Type B pancreatic cell (in vitro differentiated cells): ENCODE measurements at regions not wholly inside any gene's neighbourhood (a gene's known extent, or its start where the extent isn't known, plus 50 kb on each side); places are given as distances from the start of the nearest gene placed in this dataset.
"Not testable (repeated sequence)": the region's sequence is repeated elsewhere in the genome, so short reads cannot be mapped to it uniquely, and the experiment has no call there.

Experiments
- DNase-seq: peaks from one replicate; pipeline ENCODE4 v3.0.0; 2021; ENCODE audit warnings: mixed read lengths; ENCODE audit not compliant: unreplicated experiment; ENCODE audit errors: extremely low spot score
- H3K27ac Mint-ChIP-seq: 2 replicates; pipeline ENCODE4 v1.8.0; 2021; ENCODE audit warnings: mild to moderate bottlenecking, mixed read lengths
- H3K27me3 Mint-ChIP-seq: 2 replicates; pipeline ENCODE4 v1.8.0; 2021; ENCODE audit warnings: mixed read lengths
- H3K36me3 Mint-ChIP-seq: 2 replicates; pipeline ENCODE4 v1.8.0; 2021; ENCODE audit warnings: mixed read lengths
- H3K4me1 Mint-ChIP-seq: one replicate; pipeline ENCODE4 v1.8.0; 2021; ENCODE audit warnings: mixed read lengths; ENCODE audit not compliant: unreplicated experiment
- H3K4me3 Mint-ChIP-seq: 2 replicates; pipeline ENCODE4 v1.8.0; 2021; ENCODE audit warnings: mild to moderate bottlenecking, mixed read lengths
- H3K9me3 Mint-ChIP-seq: 2 replicates; pipeline ENCODE4 v1.8.0; 2021; ENCODE audit warnings: mixed read lengths

GRCh38 chr7:73156510-73157168, 70.8 kb upstream of the SPDYE9 start:
- not testable (repeated sequence) for H3K36me3 Mint-ChIP-seq, H3K4me1 Mint-ChIP-seq, H3K9me3 Mint-ChIP-seq, H3K27ac Mint-ChIP-seq, DNase-seq, H3K4me3 Mint-ChIP-seq, H3K27me3 Mint-ChIP-seq

- H3K4me1 Mint-ChIP-seq, H3K27me3 Mint-ChIP-seq, H3K36me3 Mint-ChIP-seq, H3K9me3 Mint-ChIP-seq, H3K27ac Mint-ChIP-seq: not testable (repeated sequence)
- peak; percentile 85 for DNase-seq
- peak overlapping the region; percentile 78 for H3K4me3 Mint-ChIP-seq
Observed at GRCh38 chr7:73154586-73155038, 68.8 kb upstream of the SPDYE9 start.

- not testable (repeated sequence) for H3K9me3 Mint-ChIP-seq, DNase-seq, H3K36me3 Mint-ChIP-seq, H3K27ac Mint-ChIP-seq, H3K27me3 Mint-ChIP-seq, H3K4me1 Mint-ChIP-seq, H3K4me3 Mint-ChIP-seq
Observed at GRCh38 chr7:73153921-73154585, 68.2 kb upstream of the SPDYE9 start.

DNA sequence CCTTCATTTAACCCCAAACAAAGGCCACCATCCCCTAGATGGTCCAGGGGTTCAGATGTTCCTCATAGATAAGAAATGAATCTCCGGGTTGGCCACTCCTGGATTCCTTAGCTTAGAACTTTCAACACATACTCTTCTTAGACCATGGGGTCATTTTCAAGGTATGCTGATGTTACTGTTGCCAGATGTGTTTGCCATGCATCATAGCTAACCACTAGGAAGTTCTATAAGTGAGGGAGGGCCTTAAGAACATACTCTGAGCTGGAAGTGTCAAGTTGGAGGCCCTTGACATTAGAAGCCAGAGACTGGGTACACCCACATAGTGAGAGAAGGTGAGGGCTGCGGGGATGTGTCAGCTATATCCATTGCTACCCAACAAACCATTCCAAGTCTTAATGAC, 62.7 kb upstream of the SPDYE9 start:
- not testable (repeated sequence) for H3K36me3 Mint-ChIP-seq, H3K9me3 Mint-ChIP-seq, H3K4me3 Mint-ChIP-seq, H3K27ac Mint-ChIP-seq, H3K4me1 Mint-ChIP-seq, DNase-seq, H3K27me3 Mint-ChIP-seq

DNA sequence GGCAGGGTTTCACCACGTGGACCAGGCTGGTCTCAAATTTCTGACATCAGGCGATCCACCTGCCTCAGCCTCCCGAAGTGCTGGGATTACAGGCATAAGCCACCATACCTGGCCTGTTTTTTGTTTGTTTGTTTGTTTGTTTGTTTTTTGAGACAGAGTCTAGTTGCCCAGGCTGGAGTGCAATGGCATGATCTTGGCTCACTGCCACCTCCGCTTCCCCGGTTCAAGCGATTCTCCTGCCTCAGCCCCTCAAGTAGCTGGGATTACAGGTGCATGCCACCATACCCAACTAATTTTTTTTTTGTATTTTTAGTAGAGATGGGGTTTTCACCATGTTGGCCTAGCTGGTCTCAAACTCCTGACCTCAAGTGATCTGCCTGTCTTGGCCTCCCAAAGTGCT, 61.8 kb upstream of the SPDYE9 start:
- H3K4me1 Mint-ChIP-seq, result not testable (repeated sequence)

DNA sequence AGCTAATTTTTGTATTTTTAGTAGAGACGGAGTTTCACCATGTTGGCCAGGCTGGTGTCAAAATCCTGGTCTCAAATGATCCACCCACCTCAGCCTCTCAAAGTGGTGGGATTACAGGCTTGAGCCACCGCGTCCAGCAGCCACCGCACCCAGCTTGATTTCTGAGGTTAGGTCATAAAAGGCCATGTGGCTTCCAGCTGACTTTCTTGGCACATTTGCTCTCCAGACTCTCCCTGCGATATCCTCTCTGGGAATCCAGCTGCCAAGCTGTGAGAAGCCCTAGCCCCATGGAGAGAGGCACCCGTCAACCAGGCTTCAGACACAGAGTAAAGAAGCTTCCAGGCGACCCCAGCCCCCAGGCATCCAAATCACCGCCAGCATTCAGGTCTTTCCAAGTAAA, 58.2 kb upstream of the SPDYE9 start:
- H3K36me3 Mint-ChIP-seq, result not testable (repeated sequence)

More for the DNA sequence above, 61.8 kb upstream of the SPDYE9 start:
- not testable (repeated sequence) for H3K27me3 Mint-ChIP-seq, DNase-seq, H3K9me3 Mint-ChIP-seq, H3K36me3 Mint-ChIP-seq, H3K27ac Mint-ChIP-seq, H3K4me3 Mint-ChIP-seq

DNA sequence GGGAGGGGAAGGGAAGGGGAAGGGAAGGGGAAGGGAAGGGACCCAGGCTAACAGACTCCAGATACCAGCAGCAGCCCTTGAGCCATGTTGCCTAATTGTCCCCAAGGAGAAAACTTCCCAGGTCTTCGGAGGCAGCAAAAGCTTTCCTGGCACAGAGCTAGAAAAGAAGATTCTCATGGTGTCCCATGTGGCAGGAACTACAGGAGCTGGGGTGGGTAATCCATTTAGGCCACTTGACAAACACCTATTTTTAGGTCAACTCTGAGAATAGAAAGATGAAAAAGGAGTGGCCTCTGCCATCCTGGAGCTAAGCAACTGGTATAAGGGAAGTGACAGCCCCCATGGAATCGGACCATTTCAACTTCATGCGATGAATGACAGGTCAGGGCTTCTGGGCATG, 52.1 kb upstream of the SPDYE9 start:
- not testable (repeated sequence) for H3K9me3 Mint-ChIP-seq, H3K4me1 Mint-ChIP-seq

More for the DNA sequence above, 58.2 kb upstream of the SPDYE9 start:
- H3K4me3 Mint-ChIP-seq, H3K9me3 Mint-ChIP-seq, H3K4me1 Mint-ChIP-seq, H3K27me3 Mint-ChIP-seq, H3K27ac Mint-ChIP-seq, DNase-seq: not testable (repeated sequence)

More for the DNA sequence above, 52.1 kb upstream of the SPDYE9 start:
- not testable (repeated sequence) for H3K27me3 Mint-ChIP-seq, H3K4me3 Mint-ChIP-seq, H3K36me3 Mint-ChIP-seq, H3K27ac Mint-ChIP-seq, DNase-seq
